ENCODE measurements at regions not wholly inside any gene's neighbourhood (a gene's known extent, or its start where the extent isn't known, plus 50 kb on each side); places are given as distances from the start of the nearest gene placed in this dataset.
A peak's percentile ranks its signal among the peaks of the same experiment; 100 is the strongest.

- TF ChIP-seq, protein P1, sequence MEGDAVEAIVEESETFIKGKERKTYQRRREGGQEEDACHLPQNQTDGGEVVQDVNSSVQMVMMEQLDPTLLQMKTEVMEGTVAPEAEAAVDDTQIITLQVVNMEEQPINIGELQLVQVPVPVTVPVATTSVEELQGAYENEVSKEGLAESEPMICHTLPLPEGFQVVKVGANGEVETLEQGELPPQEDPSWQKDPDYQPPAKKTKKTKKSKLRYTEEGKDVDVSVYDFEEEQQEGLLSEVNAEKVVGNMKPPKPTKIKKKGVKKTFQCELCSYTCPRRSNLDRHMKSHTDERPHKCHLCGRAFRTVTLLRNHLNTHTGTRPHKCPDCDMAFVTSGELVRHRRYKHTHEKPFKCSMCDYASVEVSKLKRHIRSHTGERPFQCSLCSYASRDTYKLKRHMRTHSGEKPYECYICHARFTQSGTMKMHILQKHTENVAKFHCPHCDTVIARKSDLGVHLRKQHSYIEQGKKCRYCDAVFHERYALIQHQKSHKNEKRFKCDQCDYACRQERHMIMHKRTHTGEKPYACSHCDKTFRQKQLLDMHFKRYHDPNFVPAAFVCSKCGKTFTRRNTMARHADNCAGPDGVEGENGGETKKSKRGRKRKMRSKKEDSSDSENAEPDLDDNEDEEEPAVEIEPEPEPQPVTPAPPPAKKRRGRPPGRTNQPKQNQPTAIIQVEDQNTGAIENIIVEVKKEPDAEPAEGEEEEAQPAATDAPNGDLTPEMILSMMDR (conservative IDR thresholded peaks at IDR 0.05): no peak
- Mint-ChIP-seq H3K9me3 (no peaks in the 10 kb centered on the region), H3K27me3 (ENCODE audit: low read depth) (no peaks in the 10 kb centered on the region), H3K27ac (ENCODE audit: unreplicated experiment) (no peak overlapping the region), H3K4me1 (peaks cover 6% of the 10 kb centered on the region), H3K4me3 (no peak overlapping the region), H3K36me3 (ENCODE audit: low read depth) (peaks cover 3% of the 10 kb centered on the region)
- DNase-seq (ENCODE audit: low read depth, low spot score): no peak
These were observed 181.1 kb downstream of the MYCN start for GRCh38 chr2:16121231-16121985.

DNA sequence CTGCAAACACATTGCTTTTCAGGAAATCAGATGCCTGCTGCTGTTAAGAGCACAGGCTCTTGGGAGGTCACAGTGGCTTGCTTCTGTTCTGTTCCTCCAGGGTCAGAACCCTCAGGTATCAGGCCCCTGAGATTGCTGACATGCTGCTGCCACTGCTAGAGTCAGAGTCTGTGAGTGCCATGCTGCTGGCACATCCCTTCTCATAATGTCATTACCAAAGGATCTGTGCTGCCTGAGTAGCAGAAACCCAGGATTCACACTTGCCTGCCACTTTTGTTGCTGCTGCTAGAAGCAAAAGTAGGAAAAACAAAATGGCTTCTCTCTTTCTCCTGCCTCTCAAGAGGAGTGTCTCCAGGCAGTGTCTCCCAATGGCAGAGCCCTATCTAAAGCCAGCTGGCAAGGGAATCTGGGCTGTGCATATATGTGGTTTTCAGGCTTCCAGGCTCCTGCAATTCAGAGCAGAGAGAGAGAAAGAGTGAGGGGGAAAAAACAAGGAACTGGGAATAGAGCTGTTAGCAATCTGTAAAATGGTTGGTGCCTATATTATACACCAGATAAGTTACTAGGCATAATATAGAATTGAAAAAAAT lies 180.3 kb downstream of the MYCN start:
- DNase-seq (ENCODE audit: low read depth, low spot score): no peak
- Mint-ChIP-seq H3K4me1 (peaks cover 12% of the 10 kb centered on the region), H3K27ac (ENCODE audit: unreplicated experiment) (peak overlapping the region; percentile 21), H3K27me3 (ENCODE audit: low read depth) (no peaks in the 10 kb centered on the region), H3K36me3 (ENCODE audit: low read depth) (peaks cover 3% of the 10 kb centered on the region), H3K4me3 (no peak overlapping the region), H3K9me3 (no peaks in the 10 kb centered on the region)
- TF ChIP-seq, protein P1 (conservative IDR thresholded peaks at IDR 0.05): no peak

GRCh38 chr2:16119741-16120140 lies 179.4 kb downstream of the MYCN start:
- TF ChIP-seq, protein P1 (conservative IDR thresholded peaks at IDR 0.05): no peak
- Mint-ChIP-seq H3K36me3 (ENCODE audit: low read depth) (peaks cover 3% of the 10 kb centered on the region), H3K27me3 (ENCODE audit: low read depth) (no peaks in the 10 kb centered on the region), H3K4me1 (peaks cover 18% of the 10 kb centered on the region), H3K4me3 (no peak overlapping the region), H3K27ac (ENCODE audit: unreplicated experiment) (no peak overlapping the region), H3K9me3 (no peaks in the 10 kb centered on the region)
- DNase-seq (ENCODE audit: low read depth, low spot score): no peak

DNA sequence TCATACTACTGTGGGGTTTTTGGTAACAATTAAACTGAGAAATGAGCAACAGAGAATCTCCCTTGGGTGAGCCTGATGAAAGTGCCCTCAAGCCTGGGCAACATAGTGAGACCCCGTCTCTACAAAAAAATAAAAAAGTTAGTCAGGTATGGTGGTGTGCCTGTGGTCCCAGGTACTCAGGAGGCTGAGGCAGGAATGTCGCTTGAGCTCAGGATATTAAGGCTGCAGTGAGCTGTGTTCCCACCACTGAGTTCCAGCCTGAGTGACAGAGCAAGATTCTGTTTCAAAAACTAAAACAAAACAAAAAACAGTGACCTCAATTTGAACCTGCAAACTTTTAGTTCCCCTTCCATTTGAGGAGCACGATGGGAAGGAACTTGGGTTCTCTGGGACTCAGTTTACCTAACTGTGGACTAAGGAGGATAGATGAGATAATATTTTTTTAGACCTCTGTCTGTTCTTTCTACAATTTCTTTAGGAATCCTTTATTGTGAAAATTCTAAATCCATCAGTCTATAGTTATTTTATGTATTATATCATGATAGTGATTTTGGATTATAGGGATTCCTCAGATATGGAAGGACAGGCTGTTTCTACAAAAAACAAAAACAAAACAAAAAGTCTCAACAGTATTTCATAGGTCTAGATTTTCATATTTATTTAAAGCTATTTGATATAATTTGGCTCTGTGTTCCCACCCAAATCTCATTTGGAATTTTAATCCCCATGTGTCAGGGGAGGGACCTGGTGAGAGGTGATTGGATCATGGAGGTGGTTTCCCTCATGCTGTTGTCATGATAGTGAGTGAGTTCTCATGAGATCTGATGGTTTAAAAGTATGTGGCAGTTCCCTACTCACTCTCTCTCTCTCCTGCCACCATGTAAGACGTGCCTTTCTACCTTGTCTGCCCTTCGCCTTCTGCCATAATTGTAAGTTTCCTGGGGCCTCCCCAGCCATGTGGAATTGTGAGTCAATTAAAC lies 178.6 kb downstream of the MYCN start:
- Mint-ChIP-seq H3K4me1 (peaks cover 18% of the 10 kb centered on the region), H3K9me3 (no peaks in the 10 kb centered on the region), H3K36me3 (ENCODE audit: low read depth) (peaks cover 3% of the 10 kb centered on the region), H3K27ac (ENCODE audit: unreplicated experiment) (no peak overlapping the region), H3K4me3 (no peak overlapping the region), H3K27me3 (ENCODE audit: low read depth) (no peaks in the 10 kb centered on the region)
- TF ChIP-seq, protein P1 (conservative IDR thresholded peaks at IDR 0.05): no peak
- no peak for DNase-seq (ENCODE audit: low read depth, low spot score)

DNA sequence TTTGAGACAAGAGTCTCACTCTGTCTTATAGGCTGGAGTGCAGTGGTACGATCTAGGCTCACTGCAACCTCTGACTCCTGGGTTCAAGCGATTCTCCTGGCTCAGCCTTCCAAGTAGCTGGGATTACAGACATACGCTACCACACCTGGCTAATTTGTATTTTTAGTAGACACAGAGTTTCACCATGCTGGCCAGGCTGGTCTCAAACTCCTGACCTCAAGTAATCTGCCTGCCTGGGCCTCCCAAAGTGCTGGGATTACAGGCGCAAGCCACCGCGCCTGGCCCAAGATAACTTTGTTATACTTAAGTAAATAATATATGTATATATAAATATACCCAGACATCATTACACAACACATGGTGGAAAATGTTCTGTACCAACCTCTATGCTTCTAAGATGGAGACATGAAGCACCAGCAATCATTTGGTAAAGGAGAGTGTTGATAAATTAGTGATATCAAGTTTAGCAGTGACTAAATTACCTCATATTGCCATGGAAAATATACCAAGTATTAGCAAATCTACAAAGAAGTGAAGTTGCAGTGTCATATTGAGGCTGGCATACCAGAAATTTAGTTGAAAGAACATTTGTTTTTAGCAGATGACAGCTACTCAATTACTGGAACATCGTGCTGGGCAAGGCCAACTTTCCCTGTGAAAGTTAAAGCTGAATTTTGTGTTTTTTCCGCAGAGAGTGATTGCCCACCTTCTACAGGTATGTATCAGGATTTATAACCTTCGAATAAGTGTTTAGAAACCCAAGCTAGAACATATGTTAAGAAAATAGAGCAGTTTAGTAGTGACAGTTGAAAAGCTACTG lies 177.7 kb downstream of the MYCN start:
- Mint-ChIP-seq H3K4me1 (peaks cover 18% of the 10 kb centered on the region), H3K27ac (ENCODE audit: unreplicated experiment) (no peak overlapping the region)

More for the DNA sequence above, 177.7 kb downstream of the MYCN start:
- Mint-ChIP-seq H3K4me3 (no peak overlapping the region), H3K27me3 (ENCODE audit: low read depth) (no peaks in the 10 kb centered on the region), H3K9me3 (no peaks in the 10 kb centered on the region), H3K36me3 (ENCODE audit: low read depth) (peaks cover 3% of the 10 kb centered on the region)
- no peak for DNase-seq (ENCODE audit: low read depth, low spot score)
- TF ChIP-seq, protein P1 (conservative IDR thresholded peaks at IDR 0.05): no peak

Data from neural crest cell (in vitro differentiated cells).